ENCODE measurements at regions not wholly inside any gene's neighbourhood (a gene's known extent, or its start where the extent isn't known, plus 50 kb on each side); places are given as distances from the start of the nearest gene placed in this dataset.
"Not testable (repeated sequence)": the region's sequence is repeated elsewhere in the genome, so short reads cannot be mapped to it uniquely, and the experiment has no call there.

- peak in 1 of 2 experiments; percentile 8 for DNase-seq
Observed at GRCh38 chr3:40911928-40912327, 287.4 kb upstream of the CTNNB1 start.

GRCh38 chr3:40912461-40912860 is 286.8 kb upstream of the CTNNB1 start:
- no peak for DNase-seq

DNA sequence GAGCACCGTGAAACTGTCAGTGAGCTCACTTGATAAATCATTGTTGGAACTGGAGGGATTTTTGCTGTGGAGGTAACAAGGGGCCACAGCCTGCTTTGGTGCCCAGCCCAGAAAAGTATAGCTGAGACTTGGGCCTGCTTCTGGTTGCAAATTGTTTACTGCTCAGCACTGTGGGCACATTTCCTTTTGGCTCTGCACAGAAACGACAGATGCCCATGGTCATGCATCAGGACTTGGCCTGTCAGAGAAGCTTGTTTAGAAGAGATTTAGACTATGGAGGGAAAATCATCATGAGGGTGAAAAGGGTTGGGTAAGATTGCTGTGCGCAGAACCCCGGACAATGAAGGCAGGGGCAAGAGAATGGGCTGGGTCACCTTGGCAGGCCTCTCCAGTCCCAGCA is 286.1 kb upstream of the CTNNB1 start:
- DNase-seq = no peak

DNA sequence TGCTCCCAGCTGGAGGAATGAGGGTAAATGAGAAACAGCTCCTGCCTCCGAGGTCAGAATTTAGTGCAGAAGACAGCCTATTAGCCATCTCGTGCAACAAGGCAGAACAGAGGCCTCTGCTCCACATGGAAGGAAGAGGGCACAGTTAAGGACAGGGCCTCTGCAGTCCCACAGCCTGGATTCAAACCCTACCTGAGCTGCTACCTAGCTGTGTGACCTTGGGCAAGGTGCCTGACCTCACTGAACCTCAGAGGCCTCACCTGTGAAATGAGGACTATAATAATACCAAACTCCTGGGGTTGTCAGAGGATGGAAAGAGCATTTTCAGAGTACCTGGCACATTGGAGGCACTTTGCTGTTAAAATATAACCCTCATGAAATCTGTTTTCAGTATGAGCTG is 285.7 kb upstream of the CTNNB1 start:
- no peak for DNase-seq

DNA sequence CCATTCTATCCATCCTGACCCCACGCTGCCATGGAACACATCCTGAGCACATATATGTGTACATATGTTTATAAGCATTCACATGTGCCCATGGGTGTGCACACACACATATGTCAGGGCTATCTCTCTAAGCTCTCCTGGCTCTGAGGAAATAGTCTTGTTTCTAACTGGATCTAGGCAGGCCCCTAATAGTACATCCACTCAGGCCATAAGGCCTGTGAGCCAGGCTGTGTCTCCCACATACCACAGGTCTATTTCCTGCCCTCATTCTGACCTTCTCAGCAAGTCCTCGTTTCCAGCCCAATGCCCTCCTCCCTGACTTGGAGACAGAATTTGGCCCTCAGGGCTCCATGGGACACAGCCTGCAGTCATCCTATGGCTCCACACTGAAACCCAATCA is 284.8 kb upstream of the CTNNB1 start:
- DNase-seq = no peak

- DNase-seq = no peak
Observed at GRCh38 chr3:40915346-40915865, 283.9 kb upstream of the CTNNB1 start.

- no peak for DNase-seq
Observed at GRCh38 chr3:40920041-40920440, 279.3 kb upstream of the CTNNB1 start.

- DNase-seq = no peak
Observed at GRCh38 chr3:40921251-40921650, 278.1 kb upstream of the CTNNB1 start.

GRCh38 chr3:40923143-40923542 is 276.2 kb upstream of the CTNNB1 start:
- DNase-seq = no peak

GRCh38 chr3:40923651-40924050 is 275.7 kb upstream of the CTNNB1 start:
- DNase-seq = no peak

GRCh38 chr3:40924559-40925141 is 274.7 kb upstream of the CTNNB1 start:
- no peak for DNase-seq

DNA sequence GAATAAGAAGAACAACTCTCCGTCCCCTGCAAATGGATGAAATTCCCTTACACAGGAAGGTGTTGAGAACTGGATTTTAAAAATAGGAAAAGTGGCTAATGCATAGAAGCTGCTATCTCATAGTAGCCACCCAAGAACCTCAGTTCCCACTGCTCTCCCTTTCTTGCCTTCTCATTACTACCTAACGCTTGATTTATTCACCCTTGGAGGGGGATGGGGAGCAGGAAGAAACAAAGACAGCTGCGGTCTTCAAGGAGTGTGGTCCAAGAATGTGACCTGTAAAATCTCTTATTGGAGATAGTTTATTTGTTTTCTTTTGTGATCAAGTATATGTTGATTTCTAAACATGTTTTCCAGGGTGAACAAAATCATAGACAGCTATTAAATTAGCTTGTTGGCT is 274.1 kb upstream of the CTNNB1 start:
- no peak for DNase-seq

GRCh38 chr3:40930131-40930538 is 269.2 kb upstream of the CTNNB1 start:
- no peak for DNase-seq

GRCh38 chr3:40930756-40931155 is 268.5 kb upstream of the CTNNB1 start:
- no peak for DNase-seq

GRCh38 chr3:40938591-40938990 is 260.7 kb upstream of the CTNNB1 start:
- DNase-seq = no peak

DNA sequence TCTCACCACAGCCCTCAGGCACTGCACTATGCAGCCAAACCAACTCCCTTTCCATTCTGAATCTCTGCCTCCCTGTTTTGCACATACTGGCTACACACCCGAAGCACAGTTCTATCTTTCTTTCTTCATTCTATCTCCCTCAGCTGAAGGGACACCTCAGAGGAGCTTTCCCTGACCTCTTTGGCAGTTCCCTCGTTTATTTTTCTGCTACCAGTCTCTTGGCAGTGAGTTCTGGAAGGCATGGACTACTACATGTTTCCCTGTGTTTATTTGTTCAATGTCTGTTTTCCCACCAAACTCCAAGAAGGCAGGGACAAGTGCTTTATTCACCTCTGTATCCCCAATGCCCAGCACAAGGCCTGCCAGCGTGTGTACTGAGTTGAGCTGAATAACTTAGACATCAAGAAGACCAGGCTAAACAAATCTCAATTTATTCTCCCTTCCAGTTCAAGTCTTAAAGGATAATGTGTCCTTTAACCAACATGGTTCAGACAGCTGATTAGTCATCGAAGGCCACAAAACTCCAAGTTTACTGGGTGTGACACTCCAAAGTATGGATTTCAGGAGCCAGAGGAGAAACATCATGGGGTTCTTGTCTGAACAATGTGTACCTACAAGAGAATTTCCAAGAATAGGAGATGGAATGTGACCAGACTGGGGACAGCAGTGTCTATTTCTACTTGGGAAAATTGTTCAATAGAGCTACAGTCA is 260.1 kb upstream of the CTNNB1 start:
- DNase-seq = no peak

GRCh38 chr3:40939741-40940130 is 259.6 kb upstream of the CTNNB1 start:
- no peak for DNase-seq

DNA sequence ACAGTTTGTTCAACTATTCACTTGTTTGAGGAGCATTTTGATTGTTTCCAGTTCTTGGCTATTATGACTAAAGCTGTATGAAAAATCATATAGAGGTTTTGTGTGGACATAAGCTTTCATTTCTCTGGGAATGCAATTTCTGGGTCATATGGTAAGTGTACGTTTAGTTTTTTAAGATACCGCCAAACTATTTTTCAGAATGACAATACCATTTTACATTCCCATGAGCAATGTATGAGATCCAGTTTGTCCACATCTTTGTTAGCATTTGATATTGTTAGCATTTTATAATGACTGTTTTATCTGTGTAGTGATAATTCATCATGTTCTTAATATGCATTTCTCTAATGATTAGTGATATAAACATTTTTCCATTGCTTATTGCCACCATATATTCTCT is 258.7 kb upstream of the CTNNB1 start:
- no peak for DNase-seq

DNA sequence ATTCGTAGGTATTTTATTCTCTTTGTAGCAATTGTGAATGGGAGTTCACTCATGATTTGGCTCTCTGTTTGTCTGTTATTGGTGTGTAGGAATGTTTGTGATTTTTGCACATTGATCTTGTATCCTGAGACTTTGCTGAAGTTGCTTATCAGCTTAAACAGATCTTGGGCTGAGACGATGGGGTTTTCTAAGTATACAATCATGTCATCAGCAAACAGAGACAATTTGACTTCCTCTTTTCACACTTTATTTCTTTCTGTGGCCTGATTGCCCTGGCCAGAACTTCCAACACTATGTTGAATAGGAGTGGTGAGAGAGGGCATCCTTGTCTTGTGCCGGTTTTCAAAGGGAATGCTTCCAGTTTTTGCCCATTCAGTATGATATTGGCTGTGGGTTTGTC is 252.3 kb upstream of the CTNNB1 start:
- not testable (repeated sequence) for DNase-seq

- not testable (repeated sequence) for DNase-seq
Observed at GRCh38 chr3:40949347-40949746, 250.0 kb upstream of the CTNNB1 start.

- no peak for DNase-seq
Observed at GRCh38 chr3:40951636-40952035, 247.7 kb upstream of the CTNNB1 start.

DNA sequence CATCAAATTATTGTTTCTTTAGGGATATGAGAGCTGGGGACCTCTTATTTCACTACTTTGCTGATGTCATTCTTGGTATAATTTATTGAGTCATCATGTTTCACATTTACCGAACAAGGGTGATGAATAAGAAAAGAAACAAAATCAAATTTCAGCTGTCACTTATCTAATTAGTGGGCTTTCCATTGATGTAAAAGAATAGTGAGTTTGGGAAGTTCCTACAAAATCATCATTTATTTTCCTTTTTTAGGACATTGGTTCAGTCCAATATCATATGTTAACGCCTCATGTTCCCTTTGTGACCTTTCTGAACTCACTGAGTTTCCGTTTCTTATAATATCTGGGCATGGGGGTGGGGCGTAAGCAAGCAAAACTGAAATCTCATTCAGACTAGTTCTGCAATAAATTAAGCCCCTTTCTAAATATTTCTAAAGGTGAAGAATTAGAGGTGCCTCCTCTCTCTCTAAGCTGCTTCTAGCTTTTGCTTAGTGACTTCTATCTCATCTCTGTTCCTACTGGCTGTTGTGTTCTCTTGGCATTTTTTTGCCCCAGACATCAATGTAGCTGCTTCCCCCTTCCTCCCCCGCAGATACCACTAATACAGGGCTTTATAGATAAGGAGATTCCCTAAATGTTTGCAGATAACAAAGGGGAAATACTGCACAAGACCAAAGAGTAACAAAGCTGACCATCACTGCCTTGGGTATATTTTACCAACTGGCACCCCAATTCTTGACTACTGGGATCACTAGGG is 238.0 kb upstream of the CTNNB1 start:
- DNase-seq = no peak

DNA sequence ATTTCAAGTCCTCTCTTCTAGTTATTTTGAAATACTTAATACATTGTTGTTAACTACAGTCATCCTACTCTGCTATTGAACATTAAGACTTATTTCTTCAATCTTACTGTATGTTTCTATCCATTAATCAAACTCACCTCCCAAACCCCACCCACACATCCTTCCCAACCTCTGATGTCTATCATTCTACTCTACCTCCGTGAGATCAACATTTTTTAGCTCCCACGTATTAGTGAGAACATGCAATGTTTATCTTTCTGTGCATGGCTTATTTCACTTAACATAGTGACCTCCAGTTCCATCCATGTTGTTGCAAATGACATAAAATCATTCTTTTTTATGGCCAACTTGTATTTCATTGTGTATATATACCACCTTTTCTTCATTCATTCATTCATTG is 236.6 kb upstream of the CTNNB1 start:
- DNase-seq = no peak

- no peak for DNase-seq
Observed at GRCh38 chr3:40968666-40969065, 230.6 kb upstream of the CTNNB1 start.

All from NCI-H526 (cell line).